ENCODE measurements at regions not wholly inside any gene's neighbourhood (a gene's known extent, or its start where the extent isn't known, plus 50 kb on each side); places are given as distances from the start of the nearest gene placed in this dataset.

DNA sequence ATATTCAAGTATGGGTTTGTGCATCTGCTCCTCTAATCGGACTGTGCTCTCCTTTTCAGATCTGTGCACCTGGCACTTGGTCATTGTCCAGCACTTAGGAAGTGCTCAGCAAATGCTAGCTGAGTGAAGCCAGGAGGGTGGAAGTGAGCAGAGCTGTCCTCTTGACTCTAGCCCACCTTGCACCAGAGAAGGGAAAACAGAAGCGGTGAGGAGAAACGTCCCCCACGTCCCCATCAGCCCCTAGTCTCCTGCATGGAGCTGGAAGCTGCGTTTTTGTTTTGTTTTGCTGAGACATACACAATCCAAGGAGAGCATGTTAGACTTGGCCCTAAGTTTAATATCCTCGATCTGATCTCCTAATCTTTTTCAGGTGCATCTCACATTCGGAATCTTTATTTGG lies 73.6 kb downstream of the EN1 start:
- H3K27me3 ChIP-seq (ENCODE audit: insufficient read depth) = peaks cover 25% of the 10 kb centered on the region; the same call in 1 of the 2 replicates
- TF ChIP-seq SMC3 (IDR thresholded peaks at IDR 0.05; ENCODE audit: low read depth, low read length) (no peak), GABPA (IDR thresholded peaks at IDR 0.05; ENCODE audit: low read depth) (no peak), YY1 (IDR thresholded peaks at IDR 0.05; ENCODE audit: low read depth) (no peak), TCF12 (IDR thresholded peaks at IDR 0.05) (no peak), FOXJ3 (CRISPR knock-in tag; IDR thresholded peaks at IDR 0.05) (no peak), GATA2 (CRISPR knock-in tag; IDR thresholded peaks at IDR 0.05) (no peak), RXRA (IDR thresholded peaks at IDR 0.05; ENCODE audit: borderline replicate concordance, low read depth) (no peak), RAD21 (IDR thresholded peaks at IDR 0.05; ENCODE audit: low read length) (no peak)
- TF ChIP-seq, protein P1, sequence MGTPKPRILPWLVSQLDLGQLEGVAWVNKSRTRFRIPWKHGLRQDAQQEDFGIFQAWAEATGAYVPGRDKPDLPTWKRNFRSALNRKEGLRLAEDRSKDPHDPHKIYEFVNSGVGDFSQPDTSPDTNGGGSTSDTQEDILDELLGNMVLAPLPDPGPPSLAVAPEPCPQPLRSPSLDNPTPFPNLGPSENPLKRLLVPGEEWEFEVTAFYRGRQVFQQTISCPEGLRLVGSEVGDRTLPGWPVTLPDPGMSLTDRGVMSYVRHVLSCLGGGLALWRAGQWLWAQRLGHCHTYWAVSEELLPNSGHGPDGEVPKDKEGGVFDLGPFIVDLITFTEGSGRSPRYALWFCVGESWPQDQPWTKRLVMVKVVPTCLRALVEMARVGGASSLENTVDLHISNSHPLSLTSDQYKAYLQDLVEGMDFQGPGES (IDR thresholded peaks at IDR 0.05; ENCODE audit: low read depth, low read length) = no peak
- TF ChIP-seq, protein P2, sequence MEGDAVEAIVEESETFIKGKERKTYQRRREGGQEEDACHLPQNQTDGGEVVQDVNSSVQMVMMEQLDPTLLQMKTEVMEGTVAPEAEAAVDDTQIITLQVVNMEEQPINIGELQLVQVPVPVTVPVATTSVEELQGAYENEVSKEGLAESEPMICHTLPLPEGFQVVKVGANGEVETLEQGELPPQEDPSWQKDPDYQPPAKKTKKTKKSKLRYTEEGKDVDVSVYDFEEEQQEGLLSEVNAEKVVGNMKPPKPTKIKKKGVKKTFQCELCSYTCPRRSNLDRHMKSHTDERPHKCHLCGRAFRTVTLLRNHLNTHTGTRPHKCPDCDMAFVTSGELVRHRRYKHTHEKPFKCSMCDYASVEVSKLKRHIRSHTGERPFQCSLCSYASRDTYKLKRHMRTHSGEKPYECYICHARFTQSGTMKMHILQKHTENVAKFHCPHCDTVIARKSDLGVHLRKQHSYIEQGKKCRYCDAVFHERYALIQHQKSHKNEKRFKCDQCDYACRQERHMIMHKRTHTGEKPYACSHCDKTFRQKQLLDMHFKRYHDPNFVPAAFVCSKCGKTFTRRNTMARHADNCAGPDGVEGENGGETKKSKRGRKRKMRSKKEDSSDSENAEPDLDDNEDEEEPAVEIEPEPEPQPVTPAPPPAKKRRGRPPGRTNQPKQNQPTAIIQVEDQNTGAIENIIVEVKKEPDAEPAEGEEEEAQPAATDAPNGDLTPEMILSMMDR (IDR thresholded peaks at IDR 0.05) = no peak
- TF ChIP-seq, protein P3, sequence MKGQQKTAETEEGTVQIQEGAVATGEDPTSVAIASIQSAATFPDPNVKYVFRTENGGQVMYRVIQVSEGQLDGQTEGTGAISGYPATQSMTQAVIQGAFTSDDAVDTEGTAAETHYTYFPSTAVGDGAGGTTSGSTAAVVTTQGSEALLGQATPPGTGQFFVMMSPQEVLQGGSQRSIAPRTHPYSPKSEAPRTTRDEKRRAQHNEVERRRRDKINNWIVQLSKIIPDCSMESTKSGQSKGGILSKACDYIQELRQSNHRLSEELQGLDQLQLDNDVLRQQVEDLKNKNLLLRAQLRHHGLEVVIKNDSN (IDR thresholded peaks at IDR 0.05; ENCODE audit: borderline replicate concordance, low read depth) = no peak
- TF ChIP-seq, protein P4, sequence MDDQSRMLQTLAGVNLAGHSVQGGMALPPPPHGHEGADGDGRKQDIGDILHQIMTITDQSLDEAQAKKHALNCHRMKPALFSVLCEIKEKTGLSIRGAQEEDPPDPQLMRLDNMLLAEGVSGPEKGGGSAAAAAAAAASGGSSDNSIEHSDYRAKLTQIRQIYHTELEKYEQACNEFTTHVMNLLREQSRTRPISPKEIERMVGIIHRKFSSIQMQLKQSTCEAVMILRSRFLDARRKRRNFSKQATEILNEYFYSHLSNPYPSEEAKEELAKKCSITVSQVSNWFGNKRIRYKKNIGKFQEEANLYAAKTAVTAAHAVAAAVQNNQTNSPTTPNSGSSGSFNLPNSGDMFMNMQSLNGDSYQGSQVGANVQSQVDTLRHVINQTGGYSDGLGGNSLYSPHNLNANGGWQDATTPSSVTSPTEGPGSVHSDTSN (IDR thresholded peaks at IDR 0.05) = no peak
- ChIA-PET CTCF (no interaction called here), POLR2A (no interaction called here)
- no peaks in the 10 kb centered on the region for H3K9me3 ChIP-seq
- H3K4me2 ChIP-seq = peak overlapping the region; percentile 84
- H3F3A ChIP-seq (replicated peaks; ENCODE audit: insufficient read depth) = no peaks in the 10 kb centered on the region
- no peak overlapping the region for H3K9ac ChIP-seq
- H4K20me1 ChIP-seq (ENCODE audit: insufficient read depth) = no peaks in the 10 kb centered on the region
- no peaks in the 10 kb centered on the region for H3K79me2 ChIP-seq (ENCODE audit: insufficient read depth)
- H3K4me3 ChIP-seq (ENCODE audit: low read depth in 2 of 2, low read length in 1 of 2) = no peak overlapping the region
- peak overlapping the region; percentile 56; the same call in 1 of the 2 replicates for H2AFZ ChIP-seq (ENCODE audit: low read depth)
- H3K36me3 ChIP-seq (replicated peaks in 1 of 2; ENCODE audit: control insufficient read depth in 1 of 2, insufficient read depth in 2 of 2, low read length in 1 of 2) = no peaks in the 10 kb centered on the region
- peaks cover 0 to 7% of the 10 kb centered on the region in 2 experiments; a peak in 1 of 4 replicates for H3K4me1 ChIP-seq (ENCODE audit: control insufficient read depth in 1 of 2, insufficient read depth in 2 of 2, low read depth in 1 of 2, low read length in 1 of 2)
- no peak overlapping the region for H3K27ac ChIP-seq (ENCODE audit: low read depth in 2 of 2, low read length in 1 of 2)
- no peak for DNase-seq
- H3K9me2 ChIP-seq = no peaks in the 10 kb centered on the region
- 37% methylated on average over 7 of the region's 7 CpGs for WGBS (ENCODE audit: low lambda C conversion rate)

DNA sequence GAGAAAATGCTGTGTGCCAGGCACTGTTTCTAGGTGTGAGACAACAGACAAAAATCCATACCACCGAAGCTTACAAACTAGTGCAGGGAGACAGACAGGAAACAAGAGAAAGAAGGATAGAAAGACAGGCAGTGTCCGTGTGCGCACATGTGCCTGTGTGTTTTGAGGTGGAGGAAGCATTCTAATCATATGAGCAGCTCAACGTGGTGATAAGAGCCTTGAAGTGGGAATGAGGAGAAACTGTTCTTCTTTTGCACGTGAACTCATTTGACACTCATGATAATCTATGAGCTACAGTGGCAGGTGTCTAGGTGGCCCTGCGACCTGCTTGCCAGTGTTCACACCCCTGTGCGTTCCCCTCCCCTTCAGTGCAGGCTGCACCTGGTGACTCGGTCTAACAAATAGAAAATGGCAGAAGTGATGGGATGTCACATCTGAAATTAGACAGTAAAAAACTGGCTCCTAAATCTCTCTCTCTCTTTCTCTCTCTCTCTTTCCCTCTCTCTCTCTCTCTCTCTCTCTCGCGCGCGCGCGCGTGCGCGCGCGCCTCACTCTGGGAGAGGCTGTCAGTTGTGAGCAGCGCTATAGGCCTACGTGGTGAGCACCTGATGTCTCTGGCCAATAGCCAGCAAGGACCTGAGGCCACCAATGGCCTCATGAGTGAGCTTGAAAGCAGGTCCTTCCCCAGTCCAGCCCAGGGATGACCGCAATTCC lies 74.8 kb downstream of the EN1 start:
- no peaks in the 10 kb centered on the region for H3K9me2 ChIP-seq
- no peak overlapping the region for H3K27ac ChIP-seq (ENCODE audit: low read depth in 2 of 2, low read length in 1 of 2)
- H3F3A ChIP-seq (replicated peaks; ENCODE audit: insufficient read depth) = no peaks in the 10 kb centered on the region
- no peaks in the 10 kb centered on the region for H4K20me1 ChIP-seq (ENCODE audit: insufficient read depth)
- H3K4me3 ChIP-seq (ENCODE audit: low read depth in 2 of 2, low read length in 1 of 2) = no peak overlapping the region
- DNase-seq = no peak
- POLR2A ChIA-PET = no interaction called here
- peaks cover 0 to 7% of the 10 kb centered on the region in 2 experiments; a peak in 1 of 4 replicates for H3K4me1 ChIP-seq (ENCODE audit: control insufficient read depth in 1 of 2, insufficient read depth in 2 of 2, low read depth in 1 of 2, low read length in 1 of 2)
- no peak overlapping the region for H2AFZ ChIP-seq (ENCODE audit: low read depth)
- peaks cover 33% of the 10 kb centered on the region; the same call in 1 of the 2 replicates for H3K27me3 ChIP-seq (ENCODE audit: insufficient read depth)
- no peaks in the 10 kb centered on the region for H3K36me3 ChIP-seq (replicated peaks in 1 of 2; ENCODE audit: control insufficient read depth in 1 of 2, insufficient read depth in 2 of 2, low read length in 1 of 2)
- no peak overlapping the region for H3K4me2 ChIP-seq
- no peaks in the 10 kb centered on the region for H3K9me3 ChIP-seq
- CTCF ChIA-PET = interaction anchor here (0.6 kb wide), 1 partner anchor 171 kb away, joined by 3 read pairs; no protein-coding TSS in a partner anchor
- no peaks in the 10 kb centered on the region for H3K79me2 ChIP-seq (ENCODE audit: insufficient read depth)
- H3K9ac ChIP-seq = no peak overlapping the region
- WGBS (ENCODE audit: low lambda C conversion rate) = 65% methylated on average over 21 of the region's 22 CpGs
- TF ChIP-seq NFIC (IDR thresholded peaks at IDR 0.05; ENCODE audit: borderline replicate concordance) = no peak
- TF ChIP-seq RFX5 (IDR thresholded peaks at IDR 0.05; ENCODE audit: low read length) = no peak
- no peak for TF ChIP-seq RAD21 (IDR thresholded peaks at IDR 0.05; ENCODE audit: low read length)
- TF ChIP-seq JUND (IDR thresholded peaks at IDR 0.05) = no peak
- no peak for TF ChIP-seq EP300 (IDR thresholded peaks at IDR 0.05; ENCODE audit: borderline replicate concordance in 1 of 2, low read depth in 1 of 2, low read length in 1 of 2)
- no peak for TF ChIP-seq NRF1 (IDR thresholded peaks at IDR 0.05; ENCODE audit: low read depth, low read length)
- TF ChIP-seq, protein P4 (IDR thresholded peaks at IDR 0.05) = no peak
- TF ChIP-seq FOSL2 (IDR thresholded peaks at IDR 0.05; ENCODE audit: borderline replicate concordance, low read depth) = no peak
- TF ChIP-seq FOXM1 (IDR thresholded peaks at IDR 0.05; ENCODE audit: low read depth) = no peak
